GM18498 (cell line): ENCODE measurements at regions not wholly inside any gene's neighbourhood (a gene's known extent, or its start where the extent isn't known, plus 50 kb on each side); places are given as distances from the start of the nearest gene placed in this dataset.
"Not testable (repeated sequence)": the region's sequence is repeated elsewhere in the genome, so short reads cannot be mapped to it uniquely, and the experiment has no call there.

ENCODE experiments used
- ATAC-seq: cut with Tn5 transposase; IDR thresholded peaks from one replicate; pipeline ENCODE4 v1.9.1; 2021; ENCODE audit warnings: mild to moderate bottlenecking, moderate library complexity; ENCODE audit not compliant: unreplicated experiment

DNA sequence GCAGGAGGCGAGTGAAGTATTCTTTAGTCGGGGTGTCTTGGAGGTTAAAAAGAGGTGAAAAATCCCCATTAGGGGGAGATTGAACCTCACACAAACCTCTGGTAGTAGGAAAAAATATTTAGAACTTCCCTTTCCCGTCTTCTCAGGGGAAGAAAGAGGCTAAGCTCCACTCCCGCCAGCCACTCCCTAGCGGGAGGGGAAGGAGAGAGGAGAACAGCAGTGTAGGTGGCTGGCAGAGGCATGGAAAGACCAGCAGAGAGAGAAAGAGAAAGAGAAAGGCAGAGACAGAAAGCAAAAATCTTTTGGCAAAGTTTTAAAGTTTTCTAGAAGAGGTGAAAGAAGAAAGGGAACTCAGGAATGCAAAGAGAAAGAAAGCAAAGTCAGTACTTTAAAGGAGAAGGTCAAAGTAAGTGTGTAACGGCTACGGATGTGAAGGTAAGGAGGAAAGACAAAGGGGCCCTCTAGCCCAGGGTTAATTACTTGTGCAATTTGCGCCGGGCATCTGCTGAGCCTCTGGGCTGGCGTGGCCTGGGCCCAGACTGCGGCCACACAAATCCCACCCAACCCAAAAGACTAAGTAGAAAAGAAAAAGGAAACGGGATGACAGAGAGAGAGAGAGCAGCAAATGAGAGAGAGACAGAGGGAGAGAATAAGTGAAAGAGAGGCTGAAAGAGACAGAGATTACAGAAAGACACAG lies 72.3 kb upstream of the ZNF746 start:
- ATAC-seq: no peak

DNA sequence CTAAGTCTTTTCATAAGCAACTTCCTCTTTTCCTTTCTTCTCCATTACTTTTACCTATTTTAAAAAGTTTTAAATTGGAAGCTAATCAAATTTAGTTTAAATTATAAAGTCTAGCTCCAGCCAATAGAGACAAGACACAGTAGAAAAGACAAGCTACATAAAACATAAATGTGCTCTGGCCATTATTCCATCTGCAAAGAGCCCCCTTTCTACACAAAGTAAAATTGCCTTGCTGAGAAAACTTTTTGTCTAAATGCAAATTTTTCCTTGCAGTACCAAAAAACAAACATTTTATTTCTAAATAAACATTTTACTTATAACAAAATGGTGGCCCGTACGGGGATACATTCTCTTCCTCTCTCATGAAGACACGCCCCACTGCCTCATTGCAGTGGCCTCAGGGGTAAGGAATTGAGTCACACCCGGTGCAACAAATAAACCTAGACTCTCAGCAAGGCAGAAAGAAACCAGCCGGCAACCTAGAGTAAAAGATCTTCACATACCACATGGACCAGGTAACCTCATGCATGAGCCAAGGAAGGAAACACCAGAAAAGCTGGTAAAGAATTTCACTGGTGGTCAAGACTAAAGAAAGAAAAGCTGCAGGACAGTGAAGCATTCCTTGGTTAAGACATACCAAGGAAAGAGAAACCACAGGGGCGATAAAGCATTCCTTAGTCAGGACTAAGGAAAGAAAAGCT lies 71.6 kb upstream of the ZNF746 start:
- no peak for ATAC-seq

DNA sequence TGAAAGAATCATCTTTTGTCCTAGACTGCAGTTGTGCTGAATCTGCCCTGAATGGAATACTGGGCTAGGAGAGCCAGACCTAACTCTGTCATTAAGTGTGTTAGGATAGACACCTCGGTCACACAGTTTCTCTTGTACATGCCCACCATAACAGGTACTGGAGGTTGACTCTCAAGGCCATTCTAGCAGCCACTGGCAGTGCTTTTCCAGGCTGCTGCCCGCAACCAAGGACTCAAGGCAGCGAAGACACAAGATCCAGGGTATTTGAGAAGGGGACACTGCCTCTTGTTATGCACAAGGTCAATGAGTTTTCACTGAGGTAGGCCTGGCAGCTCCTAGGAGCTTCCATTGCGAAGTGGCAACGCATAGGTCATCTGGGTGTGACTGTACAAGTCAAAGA lies 70.6 kb upstream of the ZNF746 start:
- no peak for ATAC-seq

DNA sequence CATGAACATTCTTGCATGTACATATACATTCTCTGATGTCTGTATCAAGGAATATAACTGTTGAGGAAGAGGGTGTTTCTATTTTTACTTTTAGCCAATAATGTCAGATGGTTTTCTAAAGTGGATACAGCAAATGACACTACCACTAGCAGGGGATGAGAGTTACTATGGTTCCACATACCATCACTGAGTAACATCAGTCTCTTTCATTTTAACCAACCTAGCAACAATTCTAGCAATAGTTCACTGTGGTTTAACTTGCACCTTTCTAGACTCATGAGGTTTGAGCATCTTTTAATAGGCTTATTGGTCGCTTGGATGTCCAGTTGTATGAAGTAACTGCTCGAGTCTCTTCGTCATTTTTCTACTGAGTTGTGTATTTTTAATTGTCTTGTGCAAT lies 68.5 kb upstream of the ZNF746 start:
- ATAC-seq: no peak

DNA sequence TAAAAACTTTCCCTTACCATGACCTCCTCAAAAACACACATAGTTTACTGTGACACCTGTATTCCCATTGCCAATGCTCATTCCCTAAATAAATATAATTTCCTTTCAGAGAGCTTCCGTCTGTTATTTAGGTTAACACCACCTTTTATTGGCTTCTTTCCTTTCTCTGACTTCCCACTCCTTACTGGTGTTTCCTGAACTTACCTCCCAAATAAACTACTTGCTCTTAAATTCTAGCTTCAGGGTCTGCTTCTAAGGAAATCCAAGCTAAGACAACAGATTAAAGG lies 67.4 kb upstream of the ZNF746 start:
- no peak for ATAC-seq

DNA sequence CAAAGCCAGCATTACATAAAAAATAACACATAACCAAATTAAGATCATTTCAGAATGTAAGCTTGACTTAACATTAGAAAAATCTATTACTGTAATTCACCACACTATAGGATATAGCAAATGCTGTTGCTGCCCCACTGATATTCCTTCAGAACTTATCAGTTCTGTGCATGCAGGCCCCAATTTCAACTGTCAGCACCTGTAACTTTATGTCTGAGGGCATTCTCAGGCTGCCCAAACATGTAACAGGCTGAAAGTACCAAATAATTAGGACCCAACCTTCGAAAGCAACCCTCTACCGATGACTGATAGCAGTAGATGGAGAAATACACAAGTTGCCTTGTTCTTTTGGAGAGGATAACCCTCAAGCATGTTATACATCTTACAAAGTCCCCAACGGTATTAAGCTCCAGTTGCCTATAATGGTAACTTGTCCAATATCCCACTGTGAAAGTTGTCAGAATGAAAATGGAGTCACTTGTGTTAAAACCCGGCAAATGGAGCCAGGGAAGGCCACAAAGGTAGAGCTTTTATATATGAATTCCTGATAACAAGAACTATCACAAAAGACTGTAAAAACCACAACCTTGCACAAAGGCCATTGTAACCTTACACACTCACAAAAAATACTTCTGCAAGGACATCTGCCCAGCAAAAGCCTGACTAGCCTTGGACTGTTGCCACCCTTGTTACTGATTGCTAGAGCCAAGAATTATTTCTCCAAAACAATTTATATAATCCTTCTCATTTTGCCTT lies 66.9 kb upstream of the ZNF746 start:
- no peak for ATAC-seq

DNA sequence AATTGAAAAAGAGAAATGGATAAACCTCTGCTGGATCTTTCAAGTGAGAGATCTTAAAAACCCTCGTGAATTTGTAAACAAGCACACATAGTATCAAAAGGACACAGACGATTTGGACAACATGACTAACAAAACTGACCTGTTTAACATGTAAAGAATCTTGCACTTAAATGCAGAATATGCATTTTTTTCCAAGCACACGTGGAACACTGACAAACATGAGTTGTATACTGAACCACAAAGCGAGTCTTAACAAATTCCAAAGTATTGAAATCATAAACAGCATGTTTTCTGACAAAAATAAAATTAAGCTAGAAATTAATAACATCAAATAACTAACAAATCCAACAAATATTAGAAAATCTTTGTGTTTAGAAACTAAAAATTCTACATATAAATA lies 65.0 kb upstream of the ZNF746 start:
- no peak for ATAC-seq

DNA sequence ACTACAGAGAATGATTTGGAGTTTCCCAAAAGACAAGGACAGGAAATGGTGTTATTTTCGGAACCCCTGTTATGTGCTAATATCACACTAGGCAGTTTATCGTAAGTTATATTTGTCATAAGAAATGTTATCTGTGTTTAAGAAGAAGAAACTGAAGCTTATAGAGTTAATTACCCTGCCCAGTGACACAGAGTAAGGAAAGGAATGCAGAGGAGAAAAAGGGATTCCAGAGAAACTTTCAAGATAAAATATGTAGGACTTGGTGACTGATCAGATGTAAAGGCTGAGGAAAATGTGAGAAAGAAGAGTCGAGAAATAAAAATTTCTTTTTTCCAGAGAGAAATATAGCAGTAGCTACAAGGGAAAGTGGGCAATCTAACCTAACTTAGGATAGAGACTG lies 63.5 kb upstream of the ZNF746 start:
- ATAC-seq: no peak

DNA sequence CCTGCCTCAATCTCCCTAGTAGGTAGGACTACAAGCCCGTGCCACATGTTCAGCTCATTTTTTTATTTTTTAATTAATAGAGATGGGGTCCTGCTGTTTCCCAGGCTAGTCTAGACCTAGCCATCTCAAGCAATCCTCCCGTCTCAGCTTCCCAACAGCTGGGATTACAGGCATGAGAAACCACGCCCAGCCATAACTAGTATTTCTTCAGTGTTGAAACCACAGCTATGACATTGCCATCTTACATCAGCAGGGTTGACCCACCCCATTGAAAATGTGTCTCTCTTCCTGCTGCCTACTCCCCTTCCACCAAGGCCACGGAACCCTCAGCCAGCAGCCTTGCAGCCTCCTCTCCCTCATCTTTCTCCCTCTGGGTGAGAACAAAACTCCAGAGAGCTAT lies 62.1 kb upstream of the ZNF746 start:
- ATAC-seq: no peak

DNA sequence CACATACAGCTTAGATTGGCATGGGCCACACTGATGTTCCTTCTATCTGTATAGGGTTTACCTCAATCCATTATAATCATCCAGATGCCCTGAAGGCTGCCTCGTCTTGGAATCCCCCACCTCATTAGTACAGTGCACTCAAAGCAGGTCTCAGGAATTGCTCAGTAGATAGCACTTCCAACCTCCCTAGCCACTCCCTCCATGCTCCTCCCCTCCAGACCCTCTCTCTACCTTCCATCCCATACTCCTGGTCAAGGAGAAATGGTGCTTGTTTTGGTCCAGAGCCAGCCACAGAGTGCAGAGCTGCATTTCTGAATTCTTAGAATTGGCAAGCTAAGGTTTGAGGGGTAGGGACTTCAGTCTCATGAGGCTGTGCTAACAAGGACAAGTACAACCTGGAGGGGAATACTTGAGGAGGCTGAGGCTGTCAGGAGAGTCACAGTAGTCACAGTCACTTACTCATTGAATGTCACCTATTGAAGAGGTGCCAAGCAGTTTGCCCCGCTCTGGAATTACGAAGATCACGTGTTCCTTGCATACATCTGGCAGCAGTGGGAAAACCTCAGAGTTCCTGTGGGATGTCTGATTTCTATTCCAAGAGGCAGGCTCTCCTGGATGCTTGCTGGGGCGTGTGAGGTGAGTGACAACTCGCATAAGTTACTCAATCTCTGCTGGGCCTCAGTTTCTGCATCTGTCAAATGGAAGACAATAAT lies 60.7 kb upstream of the ZNF746 start:
- no peak for ATAC-seq

DNA sequence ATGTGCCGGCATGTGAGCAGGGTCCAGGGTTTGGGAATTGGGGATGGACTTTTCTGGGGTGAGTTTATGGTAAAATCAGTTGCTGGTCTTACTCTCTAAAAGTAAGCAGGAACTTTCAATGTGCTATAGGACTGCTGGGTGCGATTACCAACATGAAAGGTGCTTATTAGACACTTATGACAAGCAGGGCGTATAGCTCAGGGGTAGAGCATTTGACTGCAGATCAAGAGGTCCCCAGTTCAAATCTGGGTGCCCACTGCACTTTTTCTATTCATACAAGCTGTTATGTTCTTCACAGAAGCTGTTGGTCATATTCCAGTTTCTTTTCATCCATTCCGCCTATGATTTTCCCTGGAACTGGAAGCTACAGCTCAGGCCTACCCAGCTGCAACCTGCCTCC lies 58.9 kb upstream of the ZNF746 start:
- not testable (repeated sequence) for ATAC-seq

DNA sequence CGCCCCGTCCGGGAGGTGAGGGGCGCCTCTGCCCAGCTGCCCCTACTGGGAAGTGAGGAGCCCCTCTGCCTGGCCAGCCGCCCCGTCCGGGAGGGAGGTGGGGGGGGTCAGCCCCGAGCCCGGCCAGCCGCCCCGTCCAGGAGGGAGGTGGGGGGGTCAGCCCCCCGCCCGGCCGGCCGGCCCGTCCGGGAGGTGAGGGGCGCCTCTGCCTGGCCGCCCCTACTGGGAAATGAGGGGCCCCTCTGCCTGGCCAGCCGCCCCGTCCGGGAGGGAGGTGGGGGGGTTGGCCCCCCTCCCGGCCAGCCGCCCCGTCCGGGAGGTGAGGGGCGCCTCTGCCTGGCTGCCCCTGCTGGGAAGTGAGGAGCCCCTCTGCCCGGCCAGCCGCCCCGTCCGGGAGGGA lies 57.2 kb upstream of the ZNF746 start:
- not testable (repeated sequence) for ATAC-seq

DNA sequence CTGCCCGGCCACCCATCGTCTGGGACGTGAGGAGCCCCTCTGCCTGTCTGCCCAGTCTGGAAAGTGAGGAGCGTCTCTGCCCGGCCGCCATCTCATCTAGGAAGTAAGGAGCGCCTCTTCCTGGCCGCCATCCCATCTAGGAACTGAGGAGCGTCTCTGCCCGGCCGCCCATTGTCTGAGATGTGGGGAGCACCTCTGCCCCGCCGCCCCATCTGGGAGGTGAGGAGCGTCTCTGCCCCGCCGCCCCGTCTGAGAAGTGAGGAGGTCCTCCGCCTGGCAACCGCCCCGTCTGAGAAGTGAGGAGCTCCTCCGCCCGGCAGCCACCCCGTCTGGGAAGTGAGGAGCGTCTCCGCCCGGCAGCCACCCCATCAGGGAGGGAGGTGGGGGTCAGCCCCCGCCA lies 56.4 kb upstream of the ZNF746 start:
- ATAC-seq: not testable (repeated sequence)

DNA sequence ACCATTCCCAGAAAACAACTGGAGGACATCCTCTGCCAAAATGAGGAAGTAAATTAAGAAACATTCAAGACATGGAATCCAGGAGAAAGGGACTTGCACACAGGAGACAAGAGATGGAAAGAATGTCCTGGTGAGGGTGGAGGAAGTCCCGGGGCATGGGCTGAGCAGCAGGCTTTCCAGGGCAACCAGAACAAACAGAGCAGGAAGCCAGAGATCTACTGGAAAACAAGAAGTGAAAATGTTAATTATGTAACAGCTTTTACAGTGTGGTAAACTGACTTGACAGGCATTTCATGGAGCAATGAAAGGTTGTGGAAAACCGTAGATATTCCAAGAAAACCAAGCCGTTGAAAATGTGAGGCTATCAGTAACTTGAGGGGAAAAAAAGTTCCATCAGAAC lies 55.2 kb upstream of the ZNF746 start:
- ATAC-seq: no peak
